GM18861 (cell line): ENCODE measurements at regions not wholly inside any gene's neighbourhood (a gene's known extent, or its start where the extent isn't known, plus 50 kb on each side); places are given as distances from the start of the nearest gene placed in this dataset.

Source experiments
- ATAC-seq: cut with Tn5 transposase; IDR thresholded peaks from one replicate; pipeline ENCODE4 v1.9.1; 2021; ENCODE audit not compliant: unreplicated experiment

DNA sequence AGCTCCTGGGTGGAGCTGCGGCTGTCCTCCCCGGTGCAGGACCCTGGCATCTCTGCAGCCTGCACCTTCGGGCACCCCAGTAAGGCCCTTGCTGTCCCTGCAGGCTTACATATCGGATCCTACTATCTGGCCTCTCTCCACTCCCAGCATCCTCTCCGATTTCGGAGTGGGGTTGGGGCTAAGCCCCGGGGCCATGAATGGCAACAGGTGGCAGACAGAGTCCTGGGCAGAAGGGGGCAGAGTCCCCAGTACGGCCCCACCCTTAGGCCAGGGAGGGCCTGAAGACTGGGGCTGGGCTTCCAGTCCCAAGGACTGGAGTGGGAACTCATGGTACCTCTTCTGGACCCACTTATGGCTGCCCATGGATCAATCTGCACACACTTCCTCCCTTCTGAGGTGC is 180.4 kb upstream of the MC4R start:
- ATAC-seq, result no peak

DNA sequence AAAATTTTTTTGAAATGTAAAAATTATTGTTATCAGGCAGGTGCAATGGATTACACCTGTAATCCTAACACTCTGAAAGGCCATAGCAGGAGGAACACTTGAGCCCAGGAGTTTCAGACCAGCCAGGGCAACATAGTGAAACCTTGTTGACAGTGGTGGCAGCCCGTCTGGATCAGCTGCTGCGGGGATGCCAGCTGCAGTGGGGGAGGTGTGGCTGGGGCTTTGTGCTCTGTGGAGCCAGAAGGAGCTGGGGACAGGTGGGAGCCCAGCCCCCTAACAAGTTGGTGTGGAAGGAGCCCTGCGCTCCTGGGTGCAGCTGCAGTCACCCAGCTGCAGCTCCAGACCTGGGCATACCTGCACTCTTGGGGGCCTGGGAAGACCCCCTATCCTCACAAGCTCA is 182.4 kb upstream of the MC4R start:
- ATAC-seq, result no peak

DNA sequence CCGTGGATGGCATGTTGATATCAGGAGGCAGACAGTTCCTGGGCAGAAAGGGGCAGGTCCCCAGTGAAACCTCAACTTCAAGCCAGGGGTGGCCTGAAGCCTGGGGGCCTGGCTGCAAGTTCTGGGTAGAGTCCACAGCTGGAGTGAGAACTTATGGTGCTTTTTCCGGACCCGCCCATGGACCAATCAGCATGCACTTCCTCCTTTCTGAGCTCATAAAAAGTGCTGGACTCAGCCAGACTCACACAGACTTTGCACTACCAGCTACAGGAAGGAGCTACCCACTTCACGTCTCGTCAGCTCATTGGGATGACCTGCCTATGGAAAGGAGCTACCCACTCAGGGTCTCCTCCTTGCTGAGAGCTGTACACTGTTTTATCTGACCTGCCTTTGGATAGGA is 183.1 kb upstream of the MC4R start:
- no peak for ATAC-seq

DNA sequence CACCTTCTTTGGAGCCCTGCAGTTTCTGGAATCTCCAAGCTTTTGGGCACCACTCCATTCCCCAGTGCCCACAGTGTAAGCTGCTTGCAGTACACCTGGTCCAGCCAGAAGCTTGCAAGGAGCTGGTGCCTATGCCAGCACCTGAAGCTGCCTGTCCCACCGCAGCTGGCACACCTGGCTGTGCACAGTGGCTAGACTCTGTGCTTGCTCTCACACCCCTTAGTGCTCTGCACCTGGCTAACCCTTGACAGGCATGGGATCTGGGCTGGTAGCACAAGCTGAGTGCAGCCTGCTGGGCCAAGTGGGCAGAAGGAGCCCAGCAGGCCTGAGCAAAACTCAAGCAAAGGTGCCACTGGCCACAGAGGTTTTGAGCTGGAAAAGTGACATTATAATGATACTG is 183.8 kb upstream of the MC4R start:
- ATAC-seq, result no peak

DNA sequence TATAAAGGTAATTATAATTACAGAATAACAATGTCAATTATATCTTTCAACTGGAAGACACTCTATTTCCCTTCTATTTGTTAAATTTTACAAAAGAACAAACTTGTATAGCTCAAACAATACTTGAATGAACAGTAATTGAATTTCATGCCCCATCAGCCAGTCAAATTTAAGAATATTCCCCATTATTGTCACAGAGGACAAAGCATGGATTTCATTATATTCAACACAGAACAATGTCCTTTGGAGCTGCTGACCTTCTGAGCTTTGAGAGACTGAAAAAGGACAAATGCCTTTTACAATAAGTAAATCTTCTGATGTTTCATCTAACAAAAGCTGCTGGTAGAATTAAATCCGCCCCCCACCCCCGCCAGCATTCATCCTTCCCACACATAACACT is 187.5 kb upstream of the MC4R start:
- no peak for ATAC-seq

DNA sequence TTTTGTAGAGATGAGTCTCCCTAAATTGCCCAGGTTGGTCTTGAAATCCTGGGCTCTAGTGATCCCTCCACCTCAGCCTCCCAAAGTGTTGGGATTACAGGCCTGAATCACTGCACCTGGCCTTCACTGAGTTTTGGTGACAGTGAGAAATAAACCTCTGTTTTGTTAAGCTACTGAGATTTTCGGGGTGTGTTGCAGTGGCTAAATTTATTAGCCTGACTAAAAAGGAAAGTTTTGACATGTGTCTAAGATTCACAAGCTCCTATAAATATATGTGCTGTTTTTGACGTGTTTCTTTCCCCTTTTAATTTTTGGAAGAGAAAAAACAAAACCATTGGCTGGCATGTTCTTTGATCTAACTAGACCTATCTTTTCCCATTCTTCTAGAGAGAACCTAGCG is 190.5 kb upstream of the MC4R start:
- no peak for ATAC-seq

DNA sequence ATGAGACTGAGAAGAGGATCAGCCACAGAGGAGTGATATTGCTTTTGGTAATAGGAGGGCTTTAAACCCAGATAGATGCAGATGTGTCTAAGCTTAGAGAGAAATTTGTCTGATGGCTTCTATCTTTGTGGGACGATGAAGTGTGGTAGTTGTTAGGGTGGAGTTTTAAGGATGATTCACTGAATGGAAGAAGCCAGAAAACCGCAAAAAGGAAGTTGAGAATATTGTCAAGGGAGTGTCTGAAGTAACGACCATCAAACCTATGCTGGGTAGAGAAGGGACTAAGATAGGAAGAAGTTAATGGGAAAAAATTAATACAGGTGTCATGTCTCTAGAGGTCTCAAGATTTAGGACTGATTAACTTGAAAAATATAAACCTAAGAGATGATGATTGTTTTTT is 195.6 kb upstream of the MC4R start:
- ATAC-seq, result no peak

DNA sequence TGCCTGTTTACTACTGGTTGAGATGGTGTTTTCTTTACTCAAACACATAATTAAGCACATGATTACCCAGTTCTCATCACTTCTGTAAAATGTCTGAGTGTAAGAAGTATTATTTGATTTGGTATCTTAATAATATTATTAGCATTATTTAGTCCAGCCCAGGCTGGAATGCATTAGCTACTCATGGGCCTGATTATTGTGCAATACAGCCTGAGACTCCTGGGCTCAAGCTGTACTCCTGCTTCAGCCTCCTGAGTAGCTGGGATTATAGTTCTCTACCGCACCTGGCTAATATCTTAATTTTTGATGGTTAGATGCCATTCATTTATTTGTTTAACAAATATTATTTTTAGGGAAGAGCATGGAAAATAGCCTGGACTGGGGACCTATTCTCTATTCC is 197.6 kb upstream of the MC4R start:
- ATAC-seq, result no peak

DNA sequence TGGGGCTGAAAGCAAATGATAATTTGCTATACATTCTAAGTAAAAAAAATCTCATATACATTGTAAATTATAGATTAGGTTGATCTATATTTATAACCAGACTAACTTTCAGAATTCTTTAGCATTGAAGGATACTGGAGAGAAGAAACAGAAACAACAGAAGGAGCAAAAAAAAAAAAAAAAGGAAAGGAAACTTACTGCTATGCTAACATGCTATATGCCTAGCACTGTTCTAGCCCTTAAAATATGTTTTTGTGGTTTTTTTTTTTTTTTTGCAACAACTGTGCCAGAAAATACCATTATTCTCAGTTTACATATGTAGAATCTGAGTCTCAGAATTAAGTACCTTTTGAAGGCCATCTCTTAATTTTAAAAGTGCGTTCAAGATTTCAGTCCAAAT is 204.9 kb upstream of the MC4R start:
- no peak for ATAC-seq

DNA sequence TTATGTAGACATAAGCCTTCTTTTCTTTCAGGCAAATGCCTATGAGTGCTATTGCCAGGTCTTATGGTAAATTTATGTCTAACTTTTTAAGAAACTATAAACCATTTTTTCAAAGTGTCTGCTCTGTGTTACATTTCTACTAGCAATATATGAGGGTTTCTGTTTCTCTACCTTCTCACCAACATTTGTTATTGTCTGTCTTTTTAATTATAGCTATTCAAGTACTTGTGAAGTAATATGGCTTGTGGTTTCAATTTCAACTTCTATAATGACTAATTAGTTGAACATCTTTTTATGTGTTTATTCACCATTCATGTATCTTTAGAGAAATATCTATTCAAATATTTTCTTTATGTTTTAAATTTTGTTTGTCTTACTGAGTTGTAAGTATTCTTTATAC is 213.1 kb upstream of the MC4R start:
- peak; percentile 84 for ATAC-seq

DNA sequence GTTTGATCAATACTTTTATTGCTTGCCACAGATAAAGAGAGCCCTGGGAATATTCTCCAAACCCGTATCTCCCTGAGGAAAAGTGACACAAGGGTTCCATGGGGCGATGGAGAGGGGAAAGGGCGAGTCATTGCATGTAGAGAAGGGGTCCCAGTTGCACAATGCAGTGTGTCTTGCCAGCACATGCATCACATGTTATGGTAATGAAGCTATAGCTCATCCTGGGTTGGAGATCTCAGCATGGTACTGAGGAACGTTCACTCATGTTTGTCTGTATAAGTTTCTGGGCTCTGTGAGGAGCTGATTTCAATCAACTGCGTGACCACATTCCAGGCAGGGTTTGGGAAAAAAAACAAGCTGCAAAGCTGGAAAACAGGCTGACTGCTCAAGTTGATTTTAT is 220.7 kb upstream of the MC4R start:
- no peak for ATAC-seq

DNA sequence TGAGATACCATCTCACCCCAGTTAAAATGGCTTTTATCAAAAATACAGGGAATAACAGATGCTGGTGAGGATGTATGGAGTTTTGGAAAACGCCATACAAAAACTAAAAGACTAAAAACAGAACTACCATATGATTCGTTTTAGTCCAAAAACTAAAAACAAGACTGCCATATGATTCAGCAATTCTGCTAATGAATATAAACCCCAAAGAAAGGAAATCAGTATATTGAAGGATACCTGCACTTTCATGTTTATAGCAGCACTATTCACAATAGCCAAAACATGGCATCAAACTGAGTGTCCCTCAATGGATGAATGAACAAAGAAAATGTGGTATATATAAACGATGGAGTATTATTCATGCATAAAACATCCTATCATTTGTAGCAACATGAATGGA is 224.4 kb upstream of the MC4R start:
- ATAC-seq, result no peak

DNA sequence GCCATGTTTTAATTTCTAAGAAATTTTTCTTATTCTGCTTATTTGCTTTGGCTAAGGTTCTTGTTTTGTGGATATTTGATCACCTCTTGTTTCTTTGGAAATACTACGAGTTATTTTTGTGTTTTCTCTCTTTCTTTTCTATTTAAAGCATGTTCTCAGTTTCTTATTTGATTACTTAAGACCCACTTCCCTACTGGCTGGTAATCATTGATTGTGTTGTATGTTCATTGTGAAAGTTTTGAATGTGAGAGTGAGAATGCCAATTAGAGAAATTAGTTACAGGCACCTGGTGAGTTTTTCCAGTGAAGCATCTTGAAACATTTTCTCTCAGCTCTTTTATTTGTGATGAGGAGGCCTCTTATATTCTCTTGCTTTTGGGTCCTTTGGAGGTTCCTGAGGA is 226.7 kb upstream of the MC4R start:
- ATAC-seq, result peak; percentile 97

DNA sequence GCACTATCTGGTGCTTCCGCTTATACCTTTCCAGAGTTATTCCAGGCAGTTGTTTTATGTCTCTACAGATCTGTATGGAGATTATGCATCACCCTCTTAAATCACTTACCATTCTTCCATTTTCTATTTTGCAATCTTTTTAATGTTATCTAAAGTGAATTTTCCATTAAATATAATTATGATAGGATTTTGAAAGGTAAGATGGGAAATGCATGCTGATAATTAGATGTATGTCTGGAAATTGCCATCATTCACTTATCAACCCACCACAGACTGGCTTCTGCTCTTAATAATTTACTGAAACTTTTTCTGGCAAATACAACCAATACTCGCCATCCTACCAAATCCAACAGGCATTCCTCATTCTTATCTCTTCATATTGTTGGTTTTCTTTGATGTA is 227.4 kb upstream of the MC4R start:
- no peak for ATAC-seq

DNA sequence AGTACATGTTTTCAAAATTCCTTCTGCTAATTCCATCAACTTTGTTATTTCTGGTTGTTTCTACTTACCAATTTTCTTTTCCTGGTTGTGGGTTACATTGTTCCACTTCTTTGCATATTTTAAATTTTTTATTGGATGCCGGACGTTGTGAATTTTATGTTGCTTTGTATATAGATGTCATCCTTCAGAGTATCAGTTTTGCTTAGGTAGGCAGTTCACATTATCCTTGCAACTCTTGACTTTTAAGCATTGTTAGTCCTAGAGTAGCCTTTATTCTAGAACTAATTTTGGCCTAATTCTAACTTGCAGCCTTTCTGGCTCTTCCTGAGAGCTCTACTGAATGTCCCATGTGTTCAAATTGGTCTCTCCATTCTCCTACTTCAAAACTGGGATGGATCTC is 228.7 kb upstream of the MC4R start:
- no peak for ATAC-seq

DNA sequence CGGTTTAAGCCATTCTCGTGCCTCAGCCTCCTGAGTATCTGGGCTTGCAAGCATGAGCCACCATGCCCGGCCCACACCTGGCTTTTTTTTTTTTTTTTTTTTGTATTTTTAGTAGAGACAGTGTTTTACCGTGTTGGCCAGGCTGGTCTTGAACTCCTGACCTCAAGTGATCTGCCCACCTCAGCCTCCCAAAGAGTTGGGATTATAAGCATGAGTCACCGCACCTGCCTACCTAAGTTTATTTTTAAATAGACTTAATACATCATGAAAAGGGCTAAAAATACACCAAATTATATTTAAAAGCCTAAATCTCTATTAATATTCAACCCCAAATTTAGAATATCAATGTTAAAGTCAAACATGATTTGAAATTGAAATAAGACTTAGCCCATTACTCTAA is 250.8 kb upstream of the MC4R start:
- ATAC-seq, result no peak

DNA sequence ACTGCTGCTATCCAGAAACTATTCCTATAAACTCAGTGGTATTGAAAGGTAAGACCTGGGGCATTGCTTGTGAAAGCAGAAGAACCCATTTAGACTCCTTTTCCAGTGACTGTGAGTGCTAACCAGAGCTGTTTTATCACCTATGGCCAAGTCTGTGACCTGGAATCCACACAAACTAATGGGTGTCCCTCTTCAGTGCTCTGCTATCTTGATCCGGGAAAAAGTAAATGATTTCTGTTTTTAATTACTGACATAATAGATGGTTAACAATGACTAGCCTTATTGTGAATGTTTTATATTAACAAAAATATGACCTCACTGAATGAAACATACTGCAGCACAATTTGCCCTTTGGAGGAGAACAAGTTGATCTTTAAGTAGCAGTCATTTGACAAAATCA is 251.6 kb upstream of the MC4R start:
- ATAC-seq, result no peak

DNA sequence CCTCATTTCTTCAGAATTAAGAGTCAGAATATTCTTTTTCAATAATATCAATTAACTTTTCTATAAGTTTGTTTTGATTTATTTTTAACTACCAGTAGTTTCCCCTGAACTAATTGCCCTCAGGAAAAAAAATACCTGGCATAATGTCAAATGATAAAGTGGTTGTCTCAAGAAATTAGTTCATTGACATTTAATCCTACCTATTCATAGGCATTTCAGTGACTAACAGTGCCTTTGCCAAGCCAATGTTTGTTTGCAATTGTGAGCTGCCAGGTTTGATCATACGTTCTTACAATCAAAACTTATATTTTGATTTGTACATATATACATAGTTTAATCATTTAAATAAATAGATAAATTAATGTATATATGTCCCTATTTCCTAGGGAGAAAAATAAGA is 267.3 kb upstream of the MC4R start:
- ATAC-seq, result no peak

DNA sequence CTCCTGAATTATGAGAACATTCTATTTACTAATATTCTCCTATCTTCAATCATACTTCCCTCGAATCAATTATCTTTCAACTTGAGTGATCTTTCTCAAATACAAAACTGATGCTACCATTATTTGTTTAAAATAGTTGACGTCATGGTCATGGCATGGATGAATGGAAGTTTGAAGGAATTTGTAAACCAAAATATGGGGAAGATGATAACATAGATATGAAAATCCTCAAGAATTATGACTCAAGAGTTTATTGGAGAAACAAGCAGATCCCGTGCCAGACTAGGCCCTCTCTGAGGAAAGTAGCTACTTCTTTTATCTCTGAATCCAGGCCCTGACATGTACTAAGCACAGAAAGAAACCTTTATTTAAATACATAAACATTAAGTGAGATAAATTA is 270.4 kb upstream of the MC4R start:
- ATAC-seq, result no peak

DNA sequence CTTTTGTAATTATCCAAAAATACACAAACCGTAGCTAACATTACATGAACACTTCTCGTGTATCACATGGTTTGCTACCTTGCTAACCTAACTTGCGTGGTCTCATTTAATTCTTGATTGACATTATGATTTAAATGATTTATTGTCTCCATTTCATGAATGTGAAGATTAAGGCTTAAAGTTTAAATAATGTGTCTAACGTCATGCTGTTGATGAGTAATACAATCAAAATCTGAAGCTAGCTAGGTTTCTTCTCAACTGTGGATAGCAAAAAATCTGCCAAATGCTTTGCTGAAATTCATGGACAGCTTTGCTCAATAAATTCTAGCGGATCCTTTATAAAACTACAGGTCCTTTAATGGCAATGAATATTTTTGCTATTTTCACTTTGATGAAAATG is 274.1 kb upstream of the MC4R start:
- ATAC-seq, result no peak

DNA sequence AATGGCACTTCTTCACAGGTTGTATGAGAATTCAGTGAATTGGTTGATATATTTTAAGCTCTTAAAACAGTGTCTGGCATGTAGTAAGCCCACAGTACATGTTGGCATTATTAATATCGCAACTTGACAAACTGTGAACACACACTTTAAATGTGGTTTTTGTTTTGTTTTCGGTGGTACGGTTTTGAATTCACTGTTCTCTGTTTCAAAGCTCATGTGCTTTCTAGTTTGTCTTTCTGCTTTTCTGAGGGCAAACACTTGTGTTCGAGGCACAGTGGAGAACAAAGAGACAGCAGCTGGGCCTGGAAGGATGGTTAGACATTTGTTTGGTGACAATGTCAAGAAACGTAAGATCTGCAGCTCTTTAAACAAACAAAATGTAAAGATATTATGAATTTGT is 276.5 kb upstream of the MC4R start:
- peak; percentile 98 for ATAC-seq

DNA sequence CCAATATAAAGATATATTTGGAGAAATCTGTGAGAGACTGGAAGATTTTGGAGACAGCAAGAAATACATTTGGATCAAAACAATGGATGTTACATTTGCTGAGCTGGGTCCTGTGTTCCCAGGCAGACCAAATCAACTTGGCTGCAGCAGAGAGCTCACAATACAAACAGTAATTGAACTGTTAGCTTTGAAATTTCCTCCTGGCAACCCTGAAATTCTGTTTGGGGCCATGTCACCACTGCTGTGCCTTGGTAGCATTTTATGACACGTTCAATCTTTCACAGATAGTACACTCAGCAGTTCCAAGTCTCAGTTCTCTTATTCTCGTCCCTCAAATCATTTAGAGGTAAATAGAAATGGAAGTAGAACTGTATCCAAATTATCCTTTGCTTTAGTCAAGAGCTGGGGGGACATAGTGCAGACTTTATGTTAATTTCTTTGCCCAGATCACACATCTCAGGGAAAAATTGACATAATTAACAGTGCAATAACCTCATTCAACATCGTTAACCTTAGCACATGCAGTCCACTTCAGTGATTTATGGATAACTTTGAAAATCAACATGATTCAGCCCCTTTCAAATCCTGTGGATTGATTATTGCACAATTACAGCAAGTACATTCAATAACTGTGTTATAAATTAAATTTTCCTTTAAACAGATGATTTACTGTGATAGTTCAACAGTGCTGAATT is 277.4 kb upstream of the MC4R start:
- ATAC-seq, result no peak

DNA sequence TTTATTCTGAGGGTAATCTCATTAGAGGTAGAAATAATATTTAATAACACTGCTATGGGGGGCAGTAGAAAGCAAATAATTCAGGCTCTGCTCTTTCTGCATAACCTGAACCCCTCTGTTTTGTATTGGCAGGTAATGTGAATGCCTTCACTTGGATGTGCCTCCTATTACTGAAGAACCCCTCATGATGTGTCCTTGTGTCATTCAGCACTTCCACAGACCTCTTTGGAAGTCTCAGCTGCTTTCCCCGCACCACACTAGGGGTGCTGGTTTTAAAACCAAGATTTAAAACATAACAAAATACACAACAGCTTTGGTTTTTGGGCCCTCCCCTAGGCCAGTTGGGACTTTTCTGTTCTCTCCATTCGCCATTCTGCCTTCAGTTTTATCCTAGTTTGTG is 281.7 kb upstream of the MC4R start:
- no peak for ATAC-seq

DNA sequence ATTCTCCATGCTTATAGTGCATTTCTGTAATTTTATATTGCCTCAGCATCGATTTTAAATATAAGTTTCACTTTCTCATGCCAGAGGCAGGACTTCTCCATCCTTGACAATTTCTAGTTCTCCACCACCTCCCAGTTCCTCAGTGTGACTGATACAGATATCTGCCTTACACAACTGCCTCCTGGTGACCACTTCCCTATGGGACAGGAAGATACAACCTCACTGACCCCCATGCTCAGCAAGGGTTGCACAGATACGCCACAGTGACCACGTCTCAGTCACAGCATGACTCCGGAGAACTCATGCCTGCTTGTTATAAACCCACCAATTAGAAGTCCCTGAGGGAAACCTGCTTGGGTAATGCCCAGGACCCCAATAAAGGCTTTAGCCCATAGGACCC is 284.0 kb upstream of the MC4R start:
- ATAC-seq, result no peak
